Activated CD8-positive, alpha-beta T cell treated with anti-CD3 and anti-CD28 coated beads for 36 hours (primary cell): ENCODE measurements at regions not wholly inside any gene's neighbourhood (a gene's known extent, or its start where the extent isn't known, plus 50 kb on each side); places are given as distances from the start of the nearest gene placed in this dataset.

Source experiments
- ATAC-seq: fragments of 200-7000 bp; cut with Tn5 transposase; one replicate; pipeline ENCODE4 v1.10.0; 2021; ENCODE audit warnings: mild to moderate bottlenecking, moderate library complexity
- CTCF ChIA-PET: fragments of 350-600 bp; sonication (Branson Sonifier 250); formaldehyde crosslinking; loops from one replicate; lab custom pipeline; 2021; ENCODE audit warnings: antibody characterized with exemption; lab: Charles Lee
- POLR2A ChIA-PET: fragments of 350-600 bp; sonication (Branson Sonifier 250); formaldehyde crosslinking; loops from one replicate; lab custom pipeline; 2021; ENCODE audit warnings: antibody characterized with exemption; lab: Charles Lee
- DNase-seq: peaks from one replicate; pipeline ENCODE4 v3.0.0-alpha.2; 2020
- H3K27ac Mint-ChIP-seq: one replicate; pipeline ENCODE4 v1.8.0; 2021; ENCODE audit warnings: mild to moderate bottlenecking, mixed read lengths
- H3K27me3 Mint-ChIP-seq: one replicate; pipeline ENCODE4 v1.8.0; 2021; ENCODE audit warnings: mixed read lengths
- H3K36me3 Mint-ChIP-seq: one replicate; pipeline ENCODE4 v1.8.0; 2021; ENCODE audit warnings: low read depth, mixed read lengths
- H3K4me1 Mint-ChIP-seq: one replicate; pipeline ENCODE4 v1.8.0; 2021; ENCODE audit warnings: low read depth, mixed read lengths
- H3K4me3 Mint-ChIP-seq: one replicate; pipeline ENCODE4 v1.8.0; 2021; ENCODE audit warnings: mild to moderate bottlenecking, moderate library complexity, mixed read lengths
- H3K9me3 Mint-ChIP-seq: one replicate; pipeline ENCODE4 v1.8.0; 2021; ENCODE audit warnings: mixed read lengths
- CTCF ChIP-seq: fragments of 200-600 bp; IDR thresholded peaks from one replicate; pipeline ENCODE4 v1.8.0; 2022; ENCODE audit warnings: antibody characterized with exemption, mild to moderate bottlenecking
- intact Hi-C: fragments of 100-400 bp; cut with micrococcal nuclease; formaldehyde crosslinking; loops from one replicate; pipeline ENCODE4 v1.10.0; 2022

GRCh38 chr4:22941688-22942375 is 249.1 kb downstream of the GBA3 start:
- POLR2A ChIA-PET = no interaction called here
- H3K4me3 Mint-ChIP-seq = no peak overlapping the region
- H3K4me1 Mint-ChIP-seq = no peaks in the 10 kb centered on the region
- intact Hi-C loops = no loop called here
- no peak for ATAC-seq
- H3K27me3 Mint-ChIP-seq = no peaks in the 10 kb centered on the region
- CTCF ChIA-PET = no interaction called here
- no peak for TF ChIP-seq CTCF
- H3K9me3 Mint-ChIP-seq = no peaks in the 10 kb centered on the region
- DNase-seq = no peak
- H3K36me3 Mint-ChIP-seq = no peaks in the 10 kb centered on the region
- H3K27ac Mint-ChIP-seq = no peak overlapping the region

- Mint-ChIP-seq H3K4me3 (no peak overlapping the region), H3K27me3 (no peaks in the 10 kb centered on the region), H3K27ac (no peak overlapping the region), H3K36me3 (no peaks in the 10 kb centered on the region), H3K9me3 (no peaks in the 10 kb centered on the region), H3K4me1 (no peaks in the 10 kb centered on the region)
- TF ChIP-seq CTCF = no peak
- intact Hi-C loops = no loop called here
- CTCF ChIA-PET = no interaction called here
- POLR2A ChIA-PET = no interaction called here
- DNase-seq (no peak), ATAC-seq (no peak)
These were observed 239.6 kb downstream of the GBA3 start for GRCh38 chr4:22932326-22932725.

- no peaks in the 10 kb centered on the region for H3K36me3 Mint-ChIP-seq
- no peaks in the 10 kb centered on the region for H3K27me3 Mint-ChIP-seq
- H3K9me3 Mint-ChIP-seq = peaks cover 5% of the 10 kb centered on the region
- ATAC-seq (no peak), DNase-seq (no peak)
- H3K4me3 Mint-ChIP-seq = no peak overlapping the region
- ChIA-PET CTCF (no interaction called here), POLR2A (no interaction called here)
- TF ChIP-seq CTCF = no peak
- H3K27ac Mint-ChIP-seq = no peak overlapping the region
- intact Hi-C loops = no loop called here
- no peaks in the 10 kb centered on the region for H3K4me1 Mint-ChIP-seq
These were observed 229.7 kb downstream of the GBA3 start for GRCh38 chr4:22922426-22922825.

GRCh38 chr4:22921936-22922335 is 229.2 kb downstream of the GBA3 start:
- Mint-ChIP-seq H3K36me3 (no peaks in the 10 kb centered on the region), H3K4me1 (no peaks in the 10 kb centered on the region), H3K27me3 (no peaks in the 10 kb centered on the region), H3K9me3 (peaks cover 5% of the 10 kb centered on the region), H3K27ac (no peak overlapping the region), H3K4me3 (no peak overlapping the region)
- CTCF ChIA-PET = no interaction called here
- DNase-seq (no peak), ATAC-seq (no peak)
- no peak for TF ChIP-seq CTCF
- POLR2A ChIA-PET = no interaction called here
- intact Hi-C loops = no loop called here

GRCh38 chr4:22911285-22911684 is 218.5 kb downstream of the GBA3 start:
- intact Hi-C loops = no loop called here
- CTCF ChIA-PET = interaction anchor here (3.5 kb wide), 1 partner anchor 14 kb away, joined by 17 read pairs; no protein-coding TSS in a partner anchor
- no peaks in the 10 kb centered on the region for H3K4me1 Mint-ChIP-seq
- peaks cover 5% of the 10 kb centered on the region for H3K9me3 Mint-ChIP-seq
- DNase-seq (no peak), ATAC-seq (no peak)
- POLR2A ChIA-PET = no interaction called here
- H3K27ac Mint-ChIP-seq = no peak overlapping the region
- H3K4me3 Mint-ChIP-seq = no peak overlapping the region
- no peaks in the 10 kb centered on the region for H3K36me3 Mint-ChIP-seq
- H3K27me3 Mint-ChIP-seq = no peaks in the 10 kb centered on the region
- no peak for TF ChIP-seq CTCF
